A549 (cell line): ENCODE measurements at regions not wholly inside any gene's neighbourhood (a gene's known extent, or its start where the extent isn't known, plus 50 kb on each side); places are given as distances from the start of the nearest gene placed in this dataset.

Experiments used
- CTCF ChIP-seq: fragments of >200 bp; sonication (Bioruptor Twin); formaldehyde crosslinking; IDR thresholded peaks from 3 replicates; pipeline ENCODE4 v1.5.1; 2016
- JUN ChIP-seq, 2 experiments: fragments of >200 bp; sonication (Bioruptor Twin); formaldehyde crosslinking; IDR thresholded peaks; 2 replicates in 1 of 2; 3 replicates in 1 of 2; pipeline ENCODE4 v1.6.1; 2016 to 2017
- KDM1A ChIP-seq: fragments of 200-600 bp; sonication (generic); IDR thresholded peaks from 2 replicates; pipeline ENCODE4 v1.6.1; 2016; ENCODE audit warnings: low read depth, mild to moderate bottlenecking
- NFE2L2 ChIP-seq: fragments of 150-350 bp; conservative IDR thresholded peaks from 2 replicates; pipeline ENCODE4 v1.6.1; 2014; ENCODE audit warnings: low read length
- NR3C1 ChIP-seq: fragments of >200 bp; sonication (Bioruptor Twin); formaldehyde crosslinking; IDR thresholded peaks from 3 replicates; pipeline ENCODE4 v1.6.1; 2017
- POLR2A ChIP-seq: IDR thresholded peaks from 2 replicates; pipeline ENCODE4 v1.6.1; 2012; ENCODE audit warnings: mild to moderate bottlenecking, low read length
- RCOR1 ChIP-seq: fragments of 150-350 bp; IDR thresholded peaks from 2 replicates; pipeline ENCODE4 v1.6.1; 2014; ENCODE audit warnings: antibody characterized with exemption, low read length, low read depth

- no peak for TF ChIP-seq KDM1A
- no peak for TF ChIP-seq CTCF
- no peak for TF ChIP-seq JUN (IDR thresholded peaks at IDR 0.05)
- TF ChIP-seq POLR2A, result no peak
- TF ChIP-seq NR3C1, result no peak
- TF ChIP-seq RCOR1, result no peak
- no peak for TF ChIP-seq NFE2L2
Measured at GRCh38 chr17:77890771-77891170, 67.7 kb upstream of the TNRC6C start.
